ENCODE measurements at regions not wholly inside any gene's neighbourhood (a gene's known extent, or its start where the extent isn't known, plus 50 kb on each side); places are given as distances from the start of the nearest gene placed in this dataset.
A peak's percentile ranks its signal among the peaks of the same experiment; 100 is the strongest.
"Not testable (repeated sequence)": the region's sequence is repeated elsewhere in the genome, so short reads cannot be mapped to it uniquely, and the experiment has no call there.

DNA sequence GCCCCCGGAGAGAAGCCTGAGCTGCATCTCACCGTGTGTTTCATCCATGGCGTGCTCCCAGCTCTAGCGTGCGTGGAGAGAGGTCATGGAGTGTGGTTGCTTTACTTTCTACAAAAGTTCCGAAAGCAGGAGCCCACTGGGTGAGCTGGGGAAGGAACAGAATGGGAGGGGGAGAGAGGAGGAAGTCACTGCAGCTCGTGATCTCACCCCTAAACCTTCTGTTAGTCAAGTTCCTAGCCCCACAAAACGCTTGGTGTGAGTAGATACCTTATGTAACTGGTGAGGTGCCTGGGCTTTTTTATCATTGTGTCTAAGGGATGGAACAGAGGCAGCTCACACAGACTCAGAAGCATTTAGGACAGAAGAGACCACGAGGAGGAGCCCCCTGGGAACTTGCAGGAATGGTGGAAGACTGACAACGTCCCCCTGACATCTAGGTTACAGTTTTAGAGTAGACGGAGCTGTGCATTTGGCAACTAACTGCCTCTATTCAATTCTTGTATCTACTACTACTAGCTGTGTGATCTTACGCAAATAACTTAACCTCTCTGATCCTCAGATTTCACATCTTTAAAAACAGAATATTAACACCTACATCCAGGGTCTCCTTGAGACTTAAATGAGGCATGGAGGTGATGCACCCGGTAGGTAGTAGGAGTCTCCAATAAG, 123.3 kb downstream of the ARL4C start:
- FAIRE-seq: no peak

GRCh38 chr2:234373060-234373459, 123.8 kb downstream of the ARL4C start:
- no peak for FAIRE-seq

- no peak for FAIRE-seq
Observed at GRCh38 chr2:234372506-234372905, 124.4 kb downstream of the ARL4C start.

DNA sequence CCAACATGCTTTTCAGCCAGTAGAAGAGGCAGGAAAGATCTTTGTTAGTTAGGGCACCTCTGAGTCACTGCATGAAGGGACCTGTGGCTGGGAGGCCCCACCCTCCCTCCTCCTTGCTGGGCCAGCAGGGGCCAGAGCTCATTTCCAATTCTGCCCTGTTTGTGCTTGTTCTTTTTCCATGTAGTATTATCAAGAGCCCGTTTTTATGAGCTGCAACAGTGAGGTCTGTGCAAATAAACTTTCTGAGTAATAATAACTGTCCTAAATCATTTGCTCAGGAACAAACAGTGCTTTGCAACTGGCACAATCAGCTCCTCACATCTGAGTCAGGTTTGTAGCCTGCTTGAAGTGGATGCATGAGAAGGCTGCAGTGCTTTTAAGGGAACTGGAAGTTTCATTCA, 128.0 kb downstream of the ARL4C start:
- peak; percentile 97 for FAIRE-seq

GRCh38 chr2:234366891-234367290, 130.0 kb downstream of the ARL4C start:
- FAIRE-seq: no peak

GRCh38 chr2:234364661-234365060, 132.2 kb downstream of the ARL4C start:
- FAIRE-seq: peak; percentile 57

DNA sequence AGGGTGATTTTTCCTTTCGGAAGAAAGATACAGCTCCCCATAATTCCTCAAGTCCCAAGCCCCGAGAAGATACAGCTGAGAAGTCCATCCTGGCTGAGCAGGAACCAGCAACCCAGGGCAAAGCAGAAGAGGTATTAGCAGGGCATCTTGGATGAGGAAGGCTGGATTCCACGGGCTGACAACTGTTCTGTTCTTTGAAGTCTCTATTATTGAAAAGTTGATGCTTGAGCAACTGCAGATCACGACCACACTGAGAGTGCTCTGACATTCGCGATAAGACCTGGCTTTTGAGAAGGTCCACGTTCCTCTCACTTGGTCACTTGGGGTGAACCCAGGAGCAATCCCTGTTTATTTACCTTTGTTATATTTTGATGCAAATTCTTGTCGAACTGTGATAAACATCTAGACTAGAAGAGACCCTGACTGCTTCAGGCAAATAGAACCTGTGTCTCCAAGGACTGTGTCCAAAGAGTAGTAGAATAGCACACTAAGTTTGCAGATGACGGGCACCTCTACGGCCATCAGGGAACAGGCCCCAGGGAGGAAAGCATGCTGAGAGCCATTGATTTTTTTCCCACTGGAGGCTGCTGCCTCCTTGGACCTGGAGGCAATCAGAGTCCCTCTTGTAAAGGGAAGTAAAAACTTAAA, 133.1 kb downstream of the ARL4C start:
- FAIRE-seq: no peak

DNA sequence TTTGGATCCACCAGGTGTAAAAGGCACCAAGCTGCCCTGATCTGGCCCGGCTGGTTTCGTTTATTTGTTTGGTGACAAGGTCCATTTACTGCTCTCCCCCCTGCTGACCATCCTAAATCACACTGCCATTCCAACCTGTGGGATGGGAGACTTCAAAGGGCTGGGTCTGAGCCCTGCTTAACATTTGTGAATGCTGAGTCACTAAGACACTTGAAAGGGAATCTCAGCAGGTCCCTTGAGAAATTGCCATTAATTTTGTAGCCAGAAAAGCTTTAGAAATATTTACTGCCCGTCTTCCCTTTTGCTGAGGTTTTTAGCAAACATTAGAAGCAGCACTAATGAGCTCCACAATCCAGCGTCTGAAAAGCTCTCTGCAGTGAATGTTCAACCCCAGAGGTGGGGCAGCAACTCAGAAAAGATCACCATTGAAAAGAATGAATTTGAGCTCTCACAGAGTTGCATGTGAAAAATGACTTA, 133.8 kb downstream of the ARL4C start:
- peak; percentile 99 for FAIRE-seq

- not testable (repeated sequence) for FAIRE-seq
Observed at GRCh38 chr2:234360313-234360975, 136.4 kb downstream of the ARL4C start.

DNA sequence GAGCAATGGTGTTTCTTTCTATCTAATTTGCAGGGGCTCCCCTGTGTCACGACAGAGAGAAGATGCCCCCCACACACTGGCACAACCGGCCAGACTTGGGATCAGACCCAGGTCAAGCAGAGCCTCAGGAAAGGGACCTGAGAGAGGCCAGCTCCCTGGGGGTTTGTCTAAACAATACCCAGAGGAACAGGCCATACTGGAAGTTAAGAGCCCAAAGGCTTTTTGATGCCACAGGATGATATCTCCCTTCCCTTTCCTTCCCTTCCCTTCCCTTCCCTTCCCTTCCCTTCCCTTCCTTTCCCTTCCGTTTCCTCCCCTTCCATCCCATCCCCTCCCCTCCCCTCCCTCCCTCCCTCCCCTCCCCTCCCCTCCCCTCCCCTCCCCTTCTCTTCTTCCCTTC, 139.2 kb downstream of the ARL4C start:
- FAIRE-seq: no peak

- FAIRE-seq: no peak
Observed at GRCh38 chr2:234355808-234356365, 141.0 kb downstream of the ARL4C start.

- FAIRE-seq: no peak
Observed at GRCh38 chr2:234355021-234355720, 141.7 kb downstream of the ARL4C start.

DNA sequence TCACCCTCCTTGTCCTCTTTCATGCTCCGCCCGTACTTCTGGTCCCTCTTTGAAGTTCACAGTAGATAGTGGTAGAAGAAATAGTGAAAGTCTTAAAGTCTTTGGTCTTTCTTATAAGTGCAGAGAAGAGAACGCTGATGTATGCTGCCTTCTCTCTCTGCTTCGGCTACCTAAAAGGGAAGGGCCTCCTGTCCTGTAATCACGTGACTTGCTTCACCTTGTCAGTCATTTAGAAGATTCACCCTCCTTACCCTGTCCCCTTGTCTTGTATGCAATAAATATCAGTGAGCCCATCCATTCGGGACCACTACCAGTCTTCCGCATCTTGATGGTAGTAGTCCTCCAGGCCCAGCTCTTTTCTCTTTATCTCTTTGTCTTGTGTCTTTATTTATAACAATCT, 144.6 kb downstream of the ARL4C start:
- FAIRE-seq: no peak

DNA sequence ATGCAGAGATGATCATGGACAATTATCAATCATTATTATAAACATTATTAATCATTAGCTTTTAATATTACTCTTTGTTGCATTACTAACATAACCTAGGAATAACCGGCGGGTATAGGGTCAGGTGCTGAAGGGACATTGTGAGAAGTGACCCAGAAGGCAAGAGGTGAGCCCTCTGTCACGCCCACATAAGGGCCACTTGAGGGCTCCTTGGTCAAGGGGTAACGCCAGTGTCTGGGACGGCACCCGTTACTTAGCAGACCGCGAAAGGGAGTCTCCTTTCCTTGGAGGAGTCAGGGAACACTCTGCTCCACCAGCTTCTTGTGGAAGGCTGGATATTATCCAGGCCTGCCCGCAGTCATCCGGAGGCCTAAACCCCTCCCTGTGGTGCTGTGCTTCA, 145.0 kb downstream of the ARL4C start:
- FAIRE-seq: not testable (repeated sequence)

- FAIRE-seq: no peak
Observed at GRCh38 chr2:234348081-234348480, 148.8 kb downstream of the ARL4C start.

- FAIRE-seq: no peak
Observed at GRCh38 chr2:234345921-234346320, 151.0 kb downstream of the ARL4C start.

DNA sequence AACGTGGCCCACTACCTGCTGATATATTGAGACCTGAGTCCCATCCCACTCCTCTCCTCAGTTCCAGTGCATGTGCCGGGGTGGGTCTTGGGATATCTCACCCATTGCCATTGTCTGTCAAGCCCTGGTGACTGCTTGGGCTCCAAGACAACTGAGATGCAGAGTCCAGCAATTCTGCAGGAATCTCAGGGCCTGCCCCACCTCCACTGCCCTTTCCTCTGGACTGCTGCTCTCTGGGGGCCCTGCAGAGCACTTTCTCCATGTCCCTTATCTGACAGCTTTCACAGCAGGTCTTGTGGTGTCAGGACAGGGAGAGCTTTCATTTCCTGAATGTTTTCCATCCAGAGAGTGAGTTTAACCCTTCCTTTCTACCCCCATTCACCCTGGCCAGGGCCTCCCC, 152.9 kb downstream of the ARL4C start:
- FAIRE-seq: no peak

- no peak for FAIRE-seq
Observed at GRCh38 chr2:234343372-234343771, 153.5 kb downstream of the ARL4C start.

GRCh38 chr2:234341306-234341985, 155.4 kb downstream of the ARL4C start:
- no peak for FAIRE-seq

DNA sequence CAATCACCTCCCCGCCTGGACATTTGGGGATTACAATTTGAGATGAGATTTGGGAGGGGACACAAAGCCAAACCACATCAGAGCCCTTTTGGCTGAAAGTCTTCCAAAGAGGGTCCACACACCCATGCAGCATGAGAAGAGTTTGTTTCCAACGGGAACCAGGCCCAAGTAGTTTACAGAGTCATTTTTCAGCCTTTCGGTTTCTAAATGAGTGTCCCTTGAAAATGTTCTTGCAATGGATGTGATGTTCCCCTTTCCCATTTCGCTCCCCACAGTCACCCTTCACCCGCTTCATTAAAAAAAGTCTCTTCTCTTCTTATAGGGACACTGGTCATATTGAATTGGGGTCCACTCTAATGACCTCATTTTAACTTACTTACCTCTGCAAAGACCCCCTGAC, 157.4 kb downstream of the ARL4C start:
- no peak for FAIRE-seq

- no peak for FAIRE-seq
Observed at GRCh38 chr2:234339011-234339410, 157.9 kb downstream of the ARL4C start.

DNA sequence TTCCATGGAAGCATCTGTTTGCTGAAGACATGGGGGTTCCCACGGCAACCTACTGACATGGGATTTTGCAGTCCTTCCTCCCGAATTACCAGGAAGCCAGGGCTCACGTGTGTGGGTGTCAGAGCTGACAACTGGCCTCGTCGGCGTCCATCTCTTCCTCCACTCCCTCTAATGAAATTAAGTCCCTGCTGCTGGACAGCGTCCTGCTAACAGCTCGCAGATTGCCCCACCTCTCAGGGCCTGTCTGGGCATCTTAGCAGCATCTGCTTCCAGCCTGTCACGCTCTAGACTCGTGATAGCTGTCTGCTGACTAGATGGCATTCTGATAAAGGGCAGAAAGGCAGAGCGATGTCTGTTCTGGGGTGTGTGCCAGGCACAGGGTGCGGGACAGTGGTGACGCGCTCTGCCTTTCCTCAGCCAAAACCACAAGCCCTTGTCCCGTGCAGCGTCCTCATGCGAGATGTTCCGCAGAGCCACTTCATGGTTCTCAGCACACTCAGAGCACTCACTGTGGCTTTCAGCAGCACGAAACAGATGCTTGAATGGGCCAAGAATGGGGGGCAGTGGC, 161.1 kb downstream of the ARL4C start:
- FAIRE-seq: no peak

Data from G401.6 (cell line).